HFFc6 (cell line): ENCODE measurements at regions not wholly inside any gene's neighbourhood (a gene's known extent, or its start where the extent isn't known, plus 50 kb on each side); places are given as distances from the start of the nearest gene placed in this dataset.
"Not testable (repeated sequence)": the region's sequence is repeated elsewhere in the genome, so short reads cannot be mapped to it uniquely, and the experiment has no call there.

Experiments
- DNase-seq: peaks from one replicate; pipeline ENCODE4 v3.0.0-alpha.2; 2018
- H3K27ac Mint-ChIP-seq: 2 replicates; pipeline ENCODE4 v1.8.0; 2020; ENCODE audit warnings: mild to moderate bottlenecking, mixed read lengths
- H3K27me3 Mint-ChIP-seq: 2 replicates; pipeline ENCODE4 v1.8.0; 2021; ENCODE audit warnings: mild to moderate bottlenecking, moderate library complexity, mixed read lengths; ENCODE audit not compliant: insufficient read depth
- H3K36me3 Mint-ChIP-seq: 2 replicates; pipeline ENCODE4 v1.8.0; 2021; ENCODE audit warnings: low read depth, mixed read lengths
- H3K4me1 Mint-ChIP-seq: 2 replicates; pipeline ENCODE4 v1.8.0; 2020; ENCODE audit warnings: low read depth, mixed read lengths
- H3K4me3 Mint-ChIP-seq: 2 replicates; pipeline ENCODE4 v1.8.0; 2020; ENCODE audit warnings: mild to moderate bottlenecking, moderate library complexity, mixed read lengths
- H3K9me3 Mint-ChIP-seq: 2 replicates; pipeline ENCODE4 v1.8.0; 2020; ENCODE audit warnings: mild to moderate bottlenecking, mixed read lengths
- TF ChIP-seq, protein P1 (sequence below): fragments of 200-600 bp; sonication (generic); IDR thresholded peaks from 2 replicates; pipeline ENCODE4 v1.5.0; 2021; ENCODE audit warnings: antibody characterized with exemption, mild to moderate bottlenecking

DNA sequence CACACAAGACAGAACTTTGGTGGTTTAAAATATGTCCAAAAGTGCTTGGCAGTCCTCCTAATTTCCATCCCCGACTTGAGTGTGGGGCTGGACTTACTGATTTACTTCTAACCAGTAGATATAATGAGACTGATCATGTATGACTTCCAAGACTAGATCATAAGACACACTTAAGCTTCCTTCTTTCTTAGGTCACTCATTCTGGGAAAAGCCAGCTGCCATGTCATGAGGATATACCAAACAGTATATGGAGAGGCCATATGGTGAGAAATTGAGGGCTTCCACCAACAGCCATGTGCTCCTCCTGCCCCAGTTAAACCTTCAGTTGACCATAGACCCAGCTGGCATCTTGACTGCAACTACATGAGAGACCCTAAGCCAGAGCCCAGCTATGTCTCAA is 282.8 kb upstream of the PROK2 start:
- no peak overlapping the region for H3K4me3 Mint-ChIP-seq
- no peaks in the 10 kb centered on the region; the same call in 1 of the 2 replicates for H3K9me3 Mint-ChIP-seq
- no peak for DNase-seq
- peaks cover 14% of the 10 kb centered on the region for H3K27me3 Mint-ChIP-seq
- no peaks in the 10 kb centered on the region for H3K36me3 Mint-ChIP-seq
- H3K4me1 Mint-ChIP-seq: peaks cover 5% of the 10 kb centered on the region; the same call in 1 of the 2 replicates
- TF ChIP-seq, protein P1, sequence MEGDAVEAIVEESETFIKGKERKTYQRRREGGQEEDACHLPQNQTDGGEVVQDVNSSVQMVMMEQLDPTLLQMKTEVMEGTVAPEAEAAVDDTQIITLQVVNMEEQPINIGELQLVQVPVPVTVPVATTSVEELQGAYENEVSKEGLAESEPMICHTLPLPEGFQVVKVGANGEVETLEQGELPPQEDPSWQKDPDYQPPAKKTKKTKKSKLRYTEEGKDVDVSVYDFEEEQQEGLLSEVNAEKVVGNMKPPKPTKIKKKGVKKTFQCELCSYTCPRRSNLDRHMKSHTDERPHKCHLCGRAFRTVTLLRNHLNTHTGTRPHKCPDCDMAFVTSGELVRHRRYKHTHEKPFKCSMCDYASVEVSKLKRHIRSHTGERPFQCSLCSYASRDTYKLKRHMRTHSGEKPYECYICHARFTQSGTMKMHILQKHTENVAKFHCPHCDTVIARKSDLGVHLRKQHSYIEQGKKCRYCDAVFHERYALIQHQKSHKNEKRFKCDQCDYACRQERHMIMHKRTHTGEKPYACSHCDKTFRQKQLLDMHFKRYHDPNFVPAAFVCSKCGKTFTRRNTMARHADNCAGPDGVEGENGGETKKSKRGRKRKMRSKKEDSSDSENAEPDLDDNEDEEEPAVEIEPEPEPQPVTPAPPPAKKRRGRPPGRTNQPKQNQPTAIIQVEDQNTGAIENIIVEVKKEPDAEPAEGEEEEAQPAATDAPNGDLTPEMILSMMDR: no peak
- no peak overlapping the region for H3K27ac Mint-ChIP-seq

DNA sequence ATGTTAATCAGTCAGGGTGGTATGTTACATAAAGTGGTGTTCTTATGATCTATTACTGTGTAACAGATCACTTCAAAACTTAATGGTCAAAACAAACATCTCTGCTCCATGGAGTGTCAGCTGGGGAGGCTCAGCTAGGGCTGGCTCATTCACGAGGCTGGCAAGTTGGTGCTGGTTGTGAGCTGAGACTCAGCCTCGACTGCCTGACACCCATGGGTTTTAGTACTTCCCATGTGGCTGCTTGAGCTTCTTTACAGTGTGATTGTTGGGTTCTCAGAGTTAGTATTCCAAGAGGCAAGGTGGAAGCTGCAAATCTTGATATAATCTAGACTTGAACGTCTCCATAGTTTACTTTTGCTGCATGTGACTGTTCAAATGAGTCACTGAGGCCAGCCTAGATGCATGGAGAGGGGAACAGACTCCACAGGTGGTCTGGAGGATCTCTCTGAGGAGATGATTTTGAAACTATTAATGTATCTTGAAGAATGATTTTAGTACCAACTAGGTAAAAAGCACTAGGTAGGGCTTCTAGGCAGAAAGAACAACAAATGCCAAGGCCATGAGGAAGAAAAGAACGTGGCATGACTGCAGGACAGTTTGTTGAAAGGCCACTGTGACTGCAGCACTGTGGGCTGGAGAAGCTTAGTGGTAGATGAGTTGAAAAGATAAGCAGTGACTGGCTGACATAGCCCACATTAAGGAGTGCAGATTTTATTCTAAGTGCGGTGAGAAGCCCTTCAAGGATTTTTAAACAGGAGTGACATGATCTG is 281.1 kb upstream of the PROK2 start:
- Mint-ChIP-seq H3K27me3 (peaks cover 15% of the 10 kb centered on the region), H3K4me1 (peaks cover 5% of the 10 kb centered on the region; the same call in 1 of the 2 replicates), H3K4me3 (no peak overlapping the region), H3K27ac (no peak overlapping the region), H3K9me3 (no peaks in the 10 kb centered on the region; the same call in 1 of the 2 replicates), H3K36me3 (no peaks in the 10 kb centered on the region)
- DNase-seq: no peak
- TF ChIP-seq, protein P1: no peak

DNA sequence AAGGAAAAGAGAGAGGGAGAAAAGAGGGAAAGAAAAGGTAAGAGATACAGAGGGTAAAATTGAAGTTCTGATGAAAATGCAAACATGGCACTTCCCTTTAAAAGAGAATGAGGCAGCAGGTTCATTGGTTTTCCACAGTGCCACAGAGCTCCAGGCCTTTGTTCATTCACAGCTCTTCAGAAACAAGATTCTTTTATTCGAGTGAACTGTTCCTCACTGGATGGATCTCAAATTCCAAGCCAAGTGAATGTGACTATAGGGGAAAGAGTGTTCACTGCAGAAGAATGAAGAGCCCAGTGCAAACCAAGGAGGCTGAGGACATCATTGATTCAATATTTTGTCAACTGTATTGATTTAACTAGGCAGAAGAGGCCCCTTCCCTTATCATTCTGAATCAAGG is 280.3 kb upstream of the PROK2 start:
- Mint-ChIP-seq H3K4me3 (no peak overlapping the region), H3K36me3 (no peaks in the 10 kb centered on the region), H3K27me3 (peaks cover 15% of the 10 kb centered on the region), H3K27ac (no peak overlapping the region), H3K4me1 (peaks cover 5% of the 10 kb centered on the region; the same call in 1 of the 2 replicates), H3K9me3 (no peaks in the 10 kb centered on the region; the same call in 1 of the 2 replicates)
- TF ChIP-seq, protein P1: no peak
- DNase-seq: no peak

DNA sequence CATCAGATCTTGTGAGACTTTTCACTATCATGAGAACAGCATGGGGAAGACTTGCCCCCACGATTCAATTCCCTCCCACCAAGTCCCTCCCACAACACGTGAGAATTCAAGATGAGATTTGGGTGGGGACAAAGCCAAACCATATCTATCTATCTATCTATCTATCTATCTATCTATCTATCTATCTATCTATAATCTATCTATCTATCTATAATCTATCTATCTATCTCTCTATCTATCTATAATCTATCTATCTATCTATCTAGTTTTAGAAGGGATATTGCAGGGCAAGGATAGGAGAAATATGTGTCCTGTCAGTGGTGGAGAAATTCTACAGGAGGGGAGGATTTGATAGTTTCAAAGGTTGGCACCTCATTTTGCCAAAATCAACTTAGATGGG is 279.8 kb upstream of the PROK2 start:
- not testable (repeated sequence) for H3K4me3 Mint-ChIP-seq, H3K36me3 Mint-ChIP-seq, DNase-seq, H3K4me1 Mint-ChIP-seq, H3K27ac Mint-ChIP-seq, H3K9me3 Mint-ChIP-seq
- H3K27me3 Mint-ChIP-seq: peaks cover 19% of the 10 kb centered on the region

DNA sequence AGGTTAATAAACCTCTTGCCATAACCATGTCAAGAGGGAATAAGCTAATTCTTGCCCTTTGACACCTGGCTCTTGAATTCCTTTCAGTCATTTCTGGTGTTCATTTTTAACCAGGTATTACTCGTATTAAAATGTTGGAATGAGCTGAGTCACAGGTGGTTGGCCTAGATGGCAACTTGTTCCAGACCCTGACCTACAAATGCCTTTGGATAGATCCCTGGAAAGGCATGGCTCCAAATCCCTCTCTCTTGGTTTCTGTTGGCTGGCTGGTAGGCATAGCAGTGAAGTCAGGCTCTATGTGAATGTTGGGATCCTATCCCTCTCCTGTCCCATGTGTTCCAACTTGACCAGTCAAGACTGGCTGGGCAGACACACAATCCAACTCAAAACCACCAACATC is 277.1 kb upstream of the PROK2 start:
- H3K4me1 Mint-ChIP-seq: peaks cover 5% of the 10 kb centered on the region; the same call in 1 of the 2 replicates

More for the DNA sequence above, 277.1 kb upstream of the PROK2 start:
- TF ChIP-seq, protein P1: no peak
- Mint-ChIP-seq H3K9me3 (no peaks in the 10 kb centered on the region; the same call in 1 of the 2 replicates), H3K27me3 (peaks cover 20% of the 10 kb centered on the region), H3K36me3 (no peaks in the 10 kb centered on the region), H3K27ac (no peak overlapping the region), H3K4me3 (no peak overlapping the region)
- DNase-seq: no peak
